GM21526 (cell line): ENCODE measurements at regions not wholly inside any gene's neighbourhood (a gene's known extent, or its start where the extent isn't known, plus 50 kb on each side); places are given as distances from the start of the nearest gene placed in this dataset.
"Not testable (repeated sequence)": the region's sequence is repeated elsewhere in the genome, so short reads cannot be mapped to it uniquely, and the experiment has no call there.

Source experiments
- ATAC-seq: cut with Tn5 transposase; IDR thresholded peaks from one replicate; pipeline ENCODE4 v1.9.1; 2021; ENCODE audit warnings: moderate library complexity; ENCODE audit not compliant: unreplicated experiment, low FRiP score

GRCh38 chr10:45180946-45181875, 134.2 kb downstream of the OR13A1 start:
- ATAC-seq = no peak

DNA sequence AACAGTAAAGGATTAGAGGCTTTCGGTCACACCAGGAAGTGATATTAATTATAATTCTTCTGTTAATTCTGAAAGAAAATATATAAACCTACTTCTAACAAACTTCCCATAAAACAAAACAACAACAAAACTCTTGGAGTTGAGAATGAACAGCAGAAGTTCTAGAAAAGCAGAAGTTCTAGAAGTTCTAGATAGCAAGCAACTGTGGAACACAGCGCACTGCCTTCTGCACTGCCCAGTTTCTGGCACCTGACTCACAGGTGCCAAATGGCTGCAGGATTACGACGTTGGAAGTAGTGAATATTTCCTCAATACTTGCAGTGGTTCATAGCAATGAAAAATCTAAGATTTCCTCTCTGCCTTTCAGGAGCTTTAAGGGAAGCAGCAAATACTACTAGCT, 132.2 kb downstream of the OR13A1 start:
- no peak for ATAC-seq

- no peak for ATAC-seq
These were observed 117.5 kb downstream of the OR13A1 start for GRCh38 chr10:45197816-45198485.

DNA sequence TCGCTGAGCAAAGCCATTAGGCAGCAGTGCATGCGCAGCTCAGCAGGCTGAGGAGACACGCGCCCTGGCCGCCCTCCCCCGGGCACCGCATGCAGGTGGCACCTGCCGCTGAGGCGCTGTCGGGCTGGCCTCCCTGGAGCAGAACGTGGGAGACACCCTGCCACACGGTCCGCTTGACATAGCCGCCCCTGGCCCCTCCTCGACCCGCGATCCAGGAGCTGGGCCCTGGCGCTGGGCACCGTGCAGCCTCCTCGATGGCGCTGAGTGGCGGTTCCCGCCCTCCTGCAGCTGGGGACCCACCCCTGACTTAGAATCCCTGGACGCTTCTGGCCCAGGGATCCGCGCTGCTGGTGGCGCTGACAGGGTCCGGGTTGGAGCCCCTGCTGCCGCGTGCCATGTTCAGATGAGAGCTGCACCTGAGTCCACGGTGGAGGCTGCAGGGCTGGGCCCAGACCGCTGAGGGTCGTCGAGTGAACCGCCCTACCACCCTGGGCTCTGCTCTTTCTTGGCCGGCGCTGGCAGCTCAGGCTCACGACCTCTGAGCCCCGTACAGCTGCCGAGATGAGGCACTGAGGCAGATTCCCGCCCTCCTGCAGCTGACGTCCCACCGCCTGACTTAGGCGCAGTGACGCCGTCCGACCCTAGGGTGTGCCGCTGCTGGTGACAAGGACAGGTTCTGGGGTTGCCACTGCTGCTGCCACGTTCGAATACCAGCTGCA, 116.8 kb downstream of the OR13A1 start:
- ATAC-seq = no peak

GRCh38 chr10:45199205-45199740, 116.1 kb downstream of the OR13A1 start:
- no peak for ATAC-seq

GRCh38 chr10:45201271-45201670, 114.1 kb downstream of the OR13A1 start:
- no peak for ATAC-seq

GRCh38 chr10:45202242-45202641, 113.2 kb downstream of the OR13A1 start:
- ATAC-seq = no peak

DNA sequence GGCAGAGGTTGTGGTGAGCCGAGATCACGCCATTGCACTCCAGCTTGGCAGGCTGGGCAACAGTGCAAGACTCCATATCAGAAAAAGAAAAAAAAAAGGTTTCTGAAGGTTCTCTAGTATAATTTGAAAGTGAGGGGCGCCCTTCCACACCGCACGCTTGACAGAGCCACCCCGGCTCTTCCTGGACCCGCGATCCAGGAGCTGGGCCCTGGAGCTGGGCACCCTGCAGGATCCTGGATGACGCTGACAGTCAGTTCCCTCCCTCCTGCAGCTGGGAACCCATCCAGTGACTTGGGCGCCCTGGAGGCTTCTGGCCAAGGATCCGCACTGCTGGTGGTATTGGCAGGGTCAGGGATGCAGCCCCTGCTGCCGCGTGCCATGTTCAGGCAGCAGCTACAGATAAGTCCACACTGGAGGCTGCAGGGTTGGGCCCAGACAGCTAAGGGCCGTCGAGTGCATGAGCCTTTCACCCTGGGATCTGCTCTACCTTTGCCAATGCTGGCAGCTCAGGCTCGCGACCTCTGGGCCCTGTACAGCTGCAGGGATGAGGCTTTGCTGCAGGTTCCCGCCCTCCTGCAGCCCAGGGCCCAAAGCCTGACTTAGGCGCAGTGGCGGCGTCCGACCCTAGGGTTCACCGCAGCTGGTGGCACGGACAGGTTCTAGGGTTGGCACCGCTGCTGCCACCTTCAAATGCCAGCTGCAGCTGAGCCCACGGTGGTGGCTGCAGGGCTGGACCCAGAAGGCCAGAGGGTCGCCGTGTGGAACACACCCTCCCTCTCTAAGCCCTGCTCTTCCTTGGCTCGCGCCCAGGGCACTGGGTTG, 110.2 kb downstream of the OR13A1 start:
- no peak for ATAC-seq

DNA sequence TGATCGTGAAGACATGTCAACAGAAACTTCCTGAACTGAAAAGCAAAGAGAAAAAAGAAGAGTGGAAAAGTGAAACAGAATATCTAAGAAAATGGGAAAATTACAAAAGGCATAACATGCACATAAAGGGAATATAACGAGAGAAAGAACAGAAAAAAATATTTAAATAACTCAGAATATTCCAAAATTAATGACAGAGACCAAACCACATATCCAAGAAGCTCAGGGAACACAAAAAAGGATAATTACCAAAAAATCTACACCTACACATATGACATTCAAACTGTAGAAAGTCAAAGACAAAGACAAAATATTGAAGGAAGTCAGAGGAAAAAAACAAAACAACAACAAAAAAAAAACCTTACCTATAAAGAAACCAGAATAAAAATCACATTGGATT, 105.5 kb downstream of the OR13A1 start:
- no peak for ATAC-seq

DNA sequence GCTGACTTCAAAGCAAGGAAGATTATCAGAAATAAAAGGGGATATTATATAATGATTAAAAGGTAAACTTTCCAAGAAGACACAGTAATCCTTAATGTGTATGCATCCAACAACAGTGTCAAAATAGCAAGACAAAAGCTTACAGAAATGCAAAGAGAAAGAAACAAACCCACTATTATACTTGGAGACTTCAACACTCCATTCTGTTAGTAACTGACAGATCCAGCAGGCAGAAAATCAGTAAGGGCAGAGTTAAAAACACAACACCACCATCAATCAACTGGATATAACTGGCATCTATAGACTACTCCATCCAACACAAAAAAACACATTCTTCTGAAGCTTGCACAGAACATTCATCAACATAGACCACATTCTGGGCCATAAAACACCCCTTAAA, 103.8 kb downstream of the OR13A1 start:
- ATAC-seq = no peak

DNA sequence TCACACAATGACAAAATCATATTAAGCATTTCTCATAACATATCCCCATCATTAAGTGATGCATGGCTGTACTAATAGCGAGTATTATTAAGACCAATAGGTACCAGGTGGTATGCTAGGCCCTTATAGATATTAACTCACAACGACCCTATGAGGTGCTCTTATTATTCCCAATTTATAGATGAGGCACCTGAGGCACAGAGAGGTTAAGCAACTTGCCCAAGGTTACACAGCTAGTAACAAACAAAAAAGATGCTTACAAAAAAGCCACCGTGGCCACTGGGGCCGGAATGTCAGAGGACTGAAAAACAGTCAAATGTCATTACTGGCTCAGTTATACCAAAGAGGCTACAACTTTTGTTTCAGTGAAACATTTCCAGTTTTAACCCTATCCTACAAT, 96.0 kb downstream of the OR13A1 start:
- ATAC-seq = no peak

- no peak for ATAC-seq
These were observed 94.5 kb downstream of the OR13A1 start for GRCh38 chr10:45220931-45221330.

DNA sequence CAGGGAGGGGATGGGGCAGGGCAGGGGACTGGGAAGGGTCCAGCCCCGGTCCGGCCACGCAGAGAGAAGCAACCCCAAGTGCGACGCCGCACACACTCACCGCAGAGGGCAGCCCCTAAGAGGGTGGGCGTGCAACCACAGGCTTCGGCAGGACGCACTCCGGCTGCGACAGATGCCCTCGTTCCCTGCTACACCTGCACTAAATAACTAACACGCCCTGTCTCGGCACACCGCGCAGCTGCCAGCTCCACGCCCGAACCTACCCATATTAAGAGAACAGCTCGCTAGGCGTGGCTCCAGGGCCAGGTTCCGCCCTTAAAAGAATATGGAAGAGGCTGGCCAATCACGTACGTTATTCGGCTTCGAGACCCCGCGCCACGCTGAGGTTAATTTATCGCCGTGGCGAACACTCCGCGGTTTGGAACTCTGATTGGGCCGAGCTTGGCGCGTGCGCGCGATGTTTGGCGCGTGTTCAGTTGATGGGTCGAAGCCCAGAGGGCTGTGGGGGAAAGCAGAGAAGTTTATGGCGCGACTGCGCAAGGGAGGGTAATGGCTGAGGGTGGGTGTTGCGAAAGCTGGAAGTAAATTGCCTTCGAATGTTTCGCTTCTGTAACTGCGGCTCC, 91.1 kb downstream of the OR13A1 start:
- no peak for ATAC-seq

DNA sequence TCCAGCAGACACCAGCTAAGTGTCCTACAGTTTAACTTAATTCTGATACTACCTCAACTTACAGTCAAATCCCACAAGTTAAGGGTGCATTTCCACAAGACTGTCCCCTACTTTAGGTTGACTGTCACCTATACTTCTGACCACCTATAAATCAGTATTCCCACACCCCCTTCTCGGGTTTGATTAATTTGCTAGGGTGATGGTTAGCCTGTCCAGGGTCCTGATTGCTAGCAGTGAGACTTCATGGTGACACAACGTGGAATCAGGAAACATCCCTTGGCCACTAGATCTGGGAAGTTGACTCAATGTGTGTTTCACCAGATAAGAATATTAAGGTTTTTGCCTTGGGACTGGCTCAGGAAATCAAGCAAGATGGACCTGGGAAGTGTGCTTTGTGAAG, 88.4 kb downstream of the OR13A1 start:
- ATAC-seq = no peak

GRCh38 chr10:45227456-45227855, 88.0 kb downstream of the OR13A1 start:
- no peak for ATAC-seq

DNA sequence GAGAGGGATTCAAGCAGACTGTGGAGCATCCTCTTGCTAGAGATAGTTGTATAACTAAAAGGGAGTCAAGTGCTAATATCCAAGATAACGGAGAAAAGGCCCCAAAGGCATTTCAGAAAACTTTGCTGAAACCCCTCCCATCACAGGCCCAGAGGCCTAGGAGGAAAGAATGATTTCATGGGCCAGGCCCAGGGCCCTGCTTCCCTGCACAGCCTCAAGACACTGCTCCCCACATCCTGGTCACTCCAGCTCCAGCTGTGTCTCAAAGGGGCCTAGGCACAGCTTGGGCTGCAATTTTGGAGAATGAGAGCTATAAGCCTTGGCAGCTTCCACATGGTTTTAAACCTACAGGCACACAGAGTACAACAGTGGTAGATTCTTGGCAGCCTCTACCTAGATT, 85.6 kb downstream of the OR13A1 start:
- no peak for ATAC-seq

DNA sequence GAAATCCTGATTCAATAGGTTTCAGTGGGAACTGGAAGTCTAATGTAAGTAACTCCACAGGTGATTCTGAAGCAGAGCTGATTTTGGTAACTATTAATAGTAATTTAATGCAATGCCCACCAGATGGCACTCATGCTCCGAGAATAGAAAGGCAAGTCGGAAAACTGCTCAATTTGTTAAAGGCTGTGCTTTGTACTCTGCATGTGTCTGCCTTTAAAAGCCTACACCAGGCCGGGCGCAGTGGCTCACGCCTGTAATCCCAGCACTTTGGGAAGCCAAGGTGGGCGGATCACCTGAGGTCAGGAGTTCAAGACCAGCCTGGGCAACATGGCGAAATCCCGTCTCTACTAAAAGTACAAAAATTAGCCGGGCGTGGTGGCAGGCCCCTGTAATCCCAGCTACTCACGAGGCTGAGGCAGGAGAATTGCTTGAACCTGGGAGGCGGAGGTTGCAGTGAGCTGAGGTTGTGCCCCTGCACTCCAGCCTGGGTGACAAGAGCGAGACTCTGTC, 80.1 kb downstream of the OR13A1 start:
- ATAC-seq = not testable (repeated sequence)

- no peak for ATAC-seq
These were observed 79.6 kb downstream of the OR13A1 start for GRCh38 chr10:45235798-45236220.

- ATAC-seq = no peak
These were observed 76.5 kb downstream of the OR13A1 start for GRCh38 chr10:45238896-45239295.
